HG03442 (cell line): ENCODE measurements at regions not wholly inside any gene's neighbourhood (a gene's known extent, or its start where the extent isn't known, plus 50 kb on each side); places are given as distances from the start of the nearest gene placed in this dataset.
"Not testable (repeated sequence)": the region's sequence is repeated elsewhere in the genome, so short reads cannot be mapped to it uniquely, and the experiment has no call there.

ENCODE experiments used
- ATAC-seq: cut with Tn5 transposase; IDR thresholded peaks from one replicate; pipeline ENCODE4 v1.9.1; 2021; ENCODE audit warnings: mild to moderate bottlenecking, moderate library complexity; ENCODE audit not compliant: unreplicated experiment

DNA sequence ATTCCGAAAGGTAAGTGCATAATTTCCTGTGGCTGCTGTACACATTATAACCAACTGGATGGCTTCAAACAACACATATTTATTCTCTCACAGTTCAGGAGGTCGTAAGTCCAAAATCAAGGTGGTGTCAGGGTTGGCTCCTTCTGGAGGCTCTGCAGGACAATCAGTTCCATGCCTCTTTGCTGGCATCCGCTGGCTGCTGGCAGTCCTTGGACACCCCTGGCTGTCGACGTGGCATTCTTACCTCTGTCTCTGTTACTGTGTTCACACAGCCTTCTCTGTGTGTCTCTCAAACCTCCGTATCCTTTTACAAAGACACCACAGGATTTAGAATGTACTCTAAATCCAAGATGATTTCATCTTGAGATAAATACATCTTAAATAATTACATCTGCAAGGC is 398.8 kb upstream of the ATP10A start:
- ATAC-seq, result no peak

DNA sequence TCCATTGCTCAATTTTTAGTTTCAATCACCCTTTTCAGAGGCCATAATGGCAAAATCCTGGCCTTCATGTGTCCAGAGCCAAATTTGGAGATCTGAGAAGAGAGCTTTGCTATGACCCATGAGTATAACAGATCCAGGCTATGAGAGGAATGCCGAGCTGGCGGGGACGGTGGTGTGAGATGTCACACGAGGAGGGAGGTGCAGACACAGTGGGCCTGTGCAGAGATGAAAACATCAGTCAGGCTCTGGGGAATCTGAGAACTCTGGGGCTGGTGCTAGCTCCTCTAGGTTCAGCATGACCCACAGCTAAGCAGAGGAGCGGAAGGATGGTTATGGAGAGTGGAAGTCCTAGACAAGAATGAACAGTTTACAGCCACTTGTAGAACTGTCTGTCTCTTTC is 398.3 kb upstream of the ATP10A start:
- ATAC-seq, result no peak

DNA sequence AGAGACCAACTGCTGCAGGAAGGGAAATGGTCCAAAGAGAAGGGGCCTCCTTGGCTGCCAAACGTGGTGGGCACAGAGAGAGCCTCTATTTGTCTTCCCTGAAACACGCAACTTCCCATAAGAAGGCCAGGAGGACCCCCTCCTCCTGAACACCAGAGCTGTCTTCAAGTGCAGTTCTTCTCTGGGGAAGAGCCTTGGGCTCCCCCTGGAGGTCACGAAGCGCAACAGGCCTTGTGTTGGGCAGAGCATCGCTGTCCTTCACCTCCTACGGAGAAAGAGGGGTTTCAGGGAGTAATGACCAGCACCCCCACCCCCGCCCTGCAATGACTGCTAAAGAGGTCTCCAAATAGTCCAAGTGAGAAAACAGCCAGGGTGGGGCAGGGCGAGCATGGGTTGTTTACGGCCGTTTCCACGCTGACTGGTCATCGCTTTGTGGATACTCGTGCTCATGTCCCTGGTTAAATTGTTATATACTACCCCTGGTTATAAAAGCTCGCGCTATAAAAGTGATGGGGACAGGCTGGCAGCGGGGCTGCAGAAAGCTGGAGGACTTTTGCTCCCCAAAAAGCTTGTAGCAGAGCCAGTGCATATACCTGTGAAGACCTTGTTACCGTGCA is 397.5 kb upstream of the ATP10A start:
- ATAC-seq, result no peak

DNA sequence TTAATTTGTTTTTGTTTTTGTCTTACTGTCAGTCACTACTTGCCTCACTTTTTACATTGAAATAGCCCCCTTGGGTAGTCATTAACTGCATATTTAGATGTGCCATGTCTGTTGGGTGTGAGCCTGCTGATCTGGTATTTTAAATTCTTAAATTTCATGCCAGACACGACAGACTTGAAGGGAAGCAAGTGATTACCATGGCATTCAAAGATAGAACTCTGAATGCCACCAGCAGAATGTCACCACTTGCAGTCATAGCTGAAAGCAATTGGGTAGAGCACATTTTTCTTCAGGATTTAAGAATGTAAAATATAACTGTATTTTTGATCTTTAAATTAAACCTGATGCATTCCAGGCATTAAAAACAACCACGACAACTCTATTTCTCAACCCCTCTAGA is 396.5 kb upstream of the ATP10A start:
- ATAC-seq, result no peak

DNA sequence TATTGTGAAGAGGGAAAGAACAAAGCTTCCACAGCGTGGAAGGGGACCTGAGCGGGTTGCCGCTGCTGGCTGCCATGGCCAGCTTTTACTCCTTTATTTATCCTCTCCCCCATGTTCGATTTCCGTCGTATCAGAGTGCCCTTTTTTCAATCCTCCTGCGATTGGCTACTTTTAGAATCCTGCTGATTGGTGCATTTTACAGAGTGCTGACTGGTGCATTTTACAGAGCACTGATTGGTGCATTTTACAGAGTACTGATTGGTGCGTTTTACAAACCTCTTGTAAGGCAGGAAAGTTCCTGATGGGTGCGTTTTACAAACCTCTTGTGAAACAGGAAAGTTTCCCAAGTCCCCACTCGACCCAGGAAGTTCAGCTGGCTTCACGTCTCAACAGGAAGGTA is 381.7 kb upstream of the ATP10A start:
- not testable (repeated sequence) for ATAC-seq

DNA sequence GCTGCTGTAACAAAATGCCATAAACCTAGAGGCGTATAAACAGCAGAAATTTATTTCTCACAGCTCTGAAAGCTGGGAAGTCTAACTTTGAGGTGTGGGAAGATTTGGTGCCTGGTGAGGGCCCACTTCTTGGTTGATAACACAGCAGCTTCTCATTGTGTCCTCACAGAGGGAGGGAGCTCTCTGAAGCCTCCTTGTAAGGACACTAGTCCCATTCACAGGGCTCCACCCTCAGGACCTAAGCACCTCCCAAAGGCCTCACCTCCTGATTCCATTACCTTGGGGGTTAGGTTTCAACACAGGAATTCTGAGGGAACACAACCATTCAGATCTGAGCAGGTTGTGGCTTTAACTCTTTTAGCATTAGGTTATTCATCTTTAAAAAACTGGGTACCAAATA is 380.3 kb upstream of the ATP10A start:
- ATAC-seq, result no peak

DNA sequence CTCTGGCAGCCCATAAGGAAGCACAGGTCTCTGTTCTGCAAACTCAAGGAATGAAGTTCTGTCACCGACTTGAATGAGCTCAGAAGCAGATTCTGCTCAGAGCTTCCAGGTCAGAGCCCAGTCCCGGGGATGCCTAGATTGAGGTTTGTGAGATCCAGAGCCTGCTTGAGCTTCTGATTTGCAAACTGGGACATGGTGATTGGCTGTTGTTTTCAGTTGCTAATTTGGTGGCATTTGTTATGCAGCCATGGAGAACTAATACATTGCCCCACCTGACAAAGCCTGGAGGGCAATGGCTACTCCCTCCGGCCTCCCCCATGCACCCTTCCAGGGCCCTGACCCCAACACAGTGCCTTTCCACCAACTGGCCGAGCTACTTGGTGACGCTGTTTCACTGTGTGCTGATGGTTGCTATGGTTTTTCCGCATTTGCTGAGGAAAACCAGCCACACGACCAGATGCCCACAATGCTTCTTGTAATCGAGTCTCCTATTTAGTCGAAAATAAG is 379.5 kb upstream of the ATP10A start:
- no peak for ATAC-seq

DNA sequence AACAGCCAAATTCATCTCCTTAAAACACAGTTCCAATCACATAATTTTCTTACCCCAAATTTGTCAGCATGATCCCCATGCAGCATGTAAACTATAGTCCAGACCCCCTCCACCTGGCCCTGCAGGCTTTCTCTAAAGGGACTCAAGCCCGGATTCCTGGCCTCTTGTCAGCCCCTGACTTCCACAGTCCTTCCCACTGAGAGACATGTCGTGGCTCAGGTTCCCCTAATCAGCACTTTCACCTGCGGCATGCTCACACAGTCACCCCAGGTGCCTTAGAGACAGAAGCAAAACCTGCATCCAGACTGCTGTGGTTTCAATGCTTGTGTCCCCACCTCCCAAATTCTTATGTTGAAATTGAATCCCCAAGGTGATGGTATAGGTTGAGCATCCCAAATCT is 372.7 kb upstream of the ATP10A start:
- no peak for ATAC-seq

DNA sequence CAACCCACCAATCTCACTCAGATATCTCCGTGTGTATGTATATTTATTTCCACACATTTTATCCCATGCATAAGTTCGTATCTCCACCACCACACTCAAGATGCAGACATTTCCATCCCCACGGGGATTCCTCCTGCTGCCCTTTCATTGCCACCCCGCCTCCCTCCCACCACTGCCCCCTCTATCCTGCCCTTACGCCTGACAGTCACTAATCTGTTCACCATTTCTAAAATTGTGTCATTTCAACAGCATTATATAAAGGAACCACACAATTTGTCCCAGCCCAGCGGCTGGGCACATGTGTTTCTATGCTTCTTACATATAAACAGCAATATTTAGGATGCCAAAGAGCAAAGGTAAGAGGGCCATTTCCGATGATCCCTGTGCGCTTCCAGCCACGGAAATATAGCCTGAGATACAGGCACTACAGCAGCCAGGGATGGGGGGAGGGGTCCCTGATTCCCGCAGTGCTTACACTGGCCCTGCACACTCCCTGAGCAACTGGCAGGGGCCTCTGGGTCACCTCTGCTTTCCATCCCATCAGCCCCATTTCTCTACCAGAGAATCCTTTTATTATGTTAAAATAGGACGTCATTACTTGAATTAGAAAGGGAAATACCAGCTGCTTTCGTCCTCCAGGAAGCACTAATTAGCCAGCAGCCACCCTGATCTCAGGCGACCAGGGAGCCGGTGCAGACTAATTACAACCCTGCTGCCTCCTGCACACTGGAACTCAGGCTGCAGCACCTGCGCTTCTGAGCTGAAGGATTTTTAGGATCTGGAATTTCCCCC is 372.0 kb upstream of the ATP10A start:
- ATAC-seq, result no peak

DNA sequence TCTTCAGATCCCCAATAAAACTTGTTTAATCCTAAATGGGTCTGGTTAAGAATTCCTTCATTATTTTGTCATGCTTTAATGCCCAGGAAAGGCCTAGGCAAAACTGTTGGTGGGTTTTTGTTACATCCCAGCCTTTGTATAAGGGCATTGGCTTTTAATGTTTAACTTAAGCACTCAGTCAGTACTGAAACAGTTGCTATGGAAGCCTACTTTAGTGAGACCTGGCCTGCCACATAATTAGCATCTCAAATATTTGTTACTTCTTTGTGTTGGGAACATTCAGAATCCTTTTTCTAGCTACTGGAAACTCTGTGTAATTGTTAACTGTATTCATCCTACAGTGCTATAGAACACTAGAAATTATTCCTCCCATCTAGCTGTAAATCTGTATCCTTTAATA is 369.6 kb upstream of the ATP10A start:
- ATAC-seq, result no peak

DNA sequence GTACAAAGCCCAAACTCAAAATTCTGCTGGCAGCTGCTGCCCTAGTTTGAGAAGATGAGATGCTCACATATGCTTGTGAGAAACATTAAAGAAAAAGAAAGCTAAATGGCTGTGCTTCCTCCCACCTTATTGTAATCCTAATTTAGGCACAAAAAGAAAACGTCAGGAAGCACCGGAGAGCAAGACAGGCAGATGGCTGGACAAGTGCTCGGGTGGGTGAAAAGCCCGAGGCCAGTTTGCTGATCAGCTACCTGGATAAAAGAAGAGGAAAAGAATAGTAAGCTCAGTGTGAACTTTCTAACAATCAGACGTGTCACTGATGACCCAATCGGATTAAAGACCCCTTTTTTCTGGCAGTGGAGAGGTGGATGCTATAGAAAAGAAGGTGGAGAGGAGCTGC is 368.0 kb upstream of the ATP10A start:
- ATAC-seq, result no peak

DNA sequence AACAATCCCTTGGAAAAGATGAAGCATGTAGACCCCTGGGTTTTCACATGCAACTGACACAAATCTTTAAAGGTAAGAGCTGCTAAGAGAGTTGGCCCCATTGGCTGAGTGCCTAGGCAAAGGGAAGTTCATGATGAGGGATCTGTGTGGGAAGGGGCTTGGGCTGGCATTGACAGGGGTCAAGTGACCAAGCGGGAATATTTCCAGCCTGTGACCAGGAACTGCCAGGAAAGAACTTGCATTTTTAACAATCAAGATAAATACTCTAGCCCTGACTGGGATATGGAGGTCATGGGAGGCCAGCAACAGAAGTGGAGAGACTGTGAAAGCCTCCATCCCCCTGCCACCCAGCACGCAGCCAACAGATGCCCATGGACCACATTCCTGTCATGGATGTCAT is 361.1 kb upstream of the ATP10A start:
- ATAC-seq, result no peak

DNA sequence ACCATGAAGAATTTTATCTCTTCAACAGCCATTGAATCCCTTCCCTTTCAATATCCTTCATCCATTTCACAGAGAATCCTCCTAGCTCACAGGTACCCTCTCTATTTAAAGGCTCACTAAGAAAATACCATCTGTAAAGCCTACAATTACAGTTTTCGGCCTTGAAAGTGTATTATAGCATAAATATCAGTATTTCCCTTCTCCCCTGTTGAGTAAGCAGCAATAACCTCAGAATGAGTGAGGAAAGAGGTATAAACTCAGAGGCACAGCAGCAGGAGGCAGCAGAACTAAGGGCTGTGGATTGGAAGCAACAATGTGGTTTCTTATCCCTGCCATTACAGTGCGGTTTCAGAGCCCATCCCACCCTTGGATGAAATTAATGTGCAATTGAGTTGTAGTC is 360.6 kb upstream of the ATP10A start:
- no peak for ATAC-seq

DNA sequence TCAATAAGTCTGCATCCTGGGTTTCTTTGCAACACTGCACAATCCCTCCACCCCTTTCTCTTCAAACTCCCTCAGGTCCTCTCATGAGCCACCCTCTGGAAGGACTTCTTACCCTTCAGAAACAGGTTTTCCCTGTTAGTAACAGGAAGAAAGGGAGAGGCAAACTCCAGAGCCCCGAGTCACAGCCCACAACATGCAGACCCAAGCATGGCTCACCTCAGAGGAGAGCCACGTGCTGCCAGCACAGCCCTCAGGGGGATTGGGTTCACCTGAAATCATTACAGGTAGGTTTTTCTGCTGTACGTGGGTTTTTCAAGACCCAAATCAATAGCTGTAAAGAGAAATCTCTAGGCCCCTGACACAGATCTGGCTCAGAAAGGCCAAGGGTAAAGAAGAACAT is 359.7 kb upstream of the ATP10A start:
- no peak for ATAC-seq

DNA sequence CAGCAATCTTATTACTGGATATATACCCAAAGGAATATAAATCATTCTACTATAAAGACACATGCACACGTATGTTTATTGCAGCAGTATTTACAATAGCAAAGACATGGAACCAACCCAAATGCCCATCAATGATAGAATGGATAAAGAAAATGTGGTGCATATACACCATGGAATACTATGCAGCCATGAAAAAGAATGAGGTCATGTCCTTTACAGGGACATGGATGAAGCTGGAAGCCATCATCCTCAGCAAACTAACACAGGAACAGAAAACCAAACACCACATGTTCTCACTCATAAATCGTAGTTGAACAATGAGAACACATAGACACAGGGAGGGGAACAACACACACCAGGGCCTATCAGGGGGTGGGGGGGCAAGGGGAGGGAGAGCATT is 353.9 kb upstream of the ATP10A start:
- ATAC-seq, result not testable (repeated sequence)

DNA sequence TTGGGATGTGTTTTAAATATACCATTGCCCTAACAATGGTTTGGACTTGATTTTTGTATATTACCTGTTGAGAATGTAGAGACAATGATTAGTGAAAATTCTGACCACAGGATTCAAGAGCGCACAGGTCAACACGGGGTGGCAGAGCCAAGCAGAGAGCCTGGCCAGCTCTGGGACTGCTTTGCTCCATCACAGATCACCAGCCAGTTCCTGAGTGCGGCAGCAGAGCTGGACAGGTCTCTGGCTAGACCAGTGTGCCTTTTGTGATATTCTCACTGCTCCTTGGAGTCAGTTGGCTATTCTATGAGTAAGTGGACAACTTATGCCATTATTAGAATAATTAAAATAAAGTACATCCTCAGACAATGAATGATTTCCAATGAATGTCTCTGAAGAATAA is 351.2 kb upstream of the ATP10A start:
- ATAC-seq, result no peak

DNA sequence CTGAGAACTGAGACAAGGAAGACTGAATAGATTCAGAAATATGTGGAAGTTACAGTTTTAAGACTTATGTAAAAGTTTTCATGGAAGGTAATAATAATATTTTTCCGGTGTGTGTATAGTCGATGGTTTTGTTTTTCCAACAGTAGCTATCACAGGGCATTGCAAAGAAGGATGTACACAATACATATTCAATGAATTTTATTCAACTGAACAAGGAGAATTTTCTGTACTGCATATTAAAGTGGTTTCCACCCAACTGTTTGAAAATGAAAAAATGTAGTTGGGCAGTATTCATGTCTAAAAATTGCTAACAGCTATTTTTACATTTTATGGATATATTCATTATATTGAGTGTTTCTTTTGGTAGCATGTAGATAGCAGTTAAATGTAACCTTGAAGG is 350.3 kb upstream of the ATP10A start:
- no peak for ATAC-seq

DNA sequence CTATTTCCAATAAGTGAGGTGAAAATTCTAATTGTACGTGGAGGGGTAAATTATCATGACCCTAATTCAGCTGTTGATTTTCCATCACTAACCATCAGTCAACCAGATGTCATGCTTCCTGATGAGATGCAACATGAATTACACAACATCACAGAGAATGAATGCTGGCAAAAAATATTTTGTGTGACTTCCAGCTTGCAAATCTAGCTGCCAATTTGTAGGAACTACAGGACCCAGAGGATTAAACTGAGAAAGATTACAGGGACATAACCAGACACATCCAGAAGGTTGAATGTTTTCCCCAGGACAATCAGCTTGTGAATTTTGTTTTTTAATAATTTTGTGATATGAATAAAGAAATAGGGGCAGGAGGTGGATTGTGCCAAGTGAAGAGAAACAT is 349.0 kb upstream of the ATP10A start:
- ATAC-seq, result no peak

DNA sequence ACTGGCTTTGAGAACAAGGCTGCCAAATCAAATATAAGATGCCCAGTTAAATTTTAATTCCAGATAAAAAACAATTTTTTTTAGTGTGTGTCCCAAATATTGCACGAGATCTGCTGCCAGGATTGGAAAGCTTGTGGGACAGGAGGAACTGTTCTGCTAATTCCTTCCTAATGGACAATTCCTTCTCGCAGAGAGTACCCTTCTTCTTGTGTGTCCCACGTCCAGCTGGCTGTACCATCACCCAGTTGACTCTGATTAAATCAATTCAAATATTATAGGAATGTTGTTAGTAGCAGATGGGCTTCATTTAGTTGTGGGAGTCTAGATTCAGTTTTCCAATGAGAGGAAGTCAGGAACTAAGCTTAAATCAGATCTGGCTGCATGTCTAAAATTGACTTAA is 347.9 kb upstream of the ATP10A start:
- no peak for ATAC-seq

DNA sequence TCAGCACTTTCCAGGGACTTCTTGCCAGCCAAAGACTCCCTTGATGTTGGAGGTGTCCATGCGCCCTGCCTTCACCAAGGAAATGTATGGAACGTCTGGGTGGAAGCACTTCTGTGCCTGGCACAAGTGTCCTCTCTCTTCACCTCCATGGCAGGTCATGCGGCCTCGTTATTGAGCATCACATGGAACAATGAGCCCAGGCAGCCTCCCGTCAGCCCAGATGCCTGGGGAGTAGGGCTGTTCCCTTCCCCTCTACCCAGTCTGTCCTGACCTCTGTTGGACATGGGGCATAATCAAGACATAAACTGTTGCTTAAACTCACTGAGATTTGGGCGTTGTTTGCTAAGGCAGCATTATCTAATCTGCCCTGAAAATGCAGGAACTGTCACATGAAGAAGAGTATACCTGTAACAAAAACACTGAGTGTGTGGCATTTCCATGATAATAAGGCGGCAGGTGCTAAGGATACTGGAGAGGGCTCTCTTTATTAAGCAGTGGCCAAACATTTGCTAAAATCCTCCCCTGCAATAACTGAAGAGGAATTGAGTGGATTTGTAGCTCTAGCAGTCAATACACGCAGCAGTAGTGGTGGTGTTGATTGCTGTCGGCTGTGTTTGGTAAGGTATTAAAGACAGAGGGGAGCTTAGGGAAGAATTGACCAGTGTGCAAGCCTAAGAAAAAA is 338.2 kb upstream of the ATP10A start:
- ATAC-seq, result no peak

DNA sequence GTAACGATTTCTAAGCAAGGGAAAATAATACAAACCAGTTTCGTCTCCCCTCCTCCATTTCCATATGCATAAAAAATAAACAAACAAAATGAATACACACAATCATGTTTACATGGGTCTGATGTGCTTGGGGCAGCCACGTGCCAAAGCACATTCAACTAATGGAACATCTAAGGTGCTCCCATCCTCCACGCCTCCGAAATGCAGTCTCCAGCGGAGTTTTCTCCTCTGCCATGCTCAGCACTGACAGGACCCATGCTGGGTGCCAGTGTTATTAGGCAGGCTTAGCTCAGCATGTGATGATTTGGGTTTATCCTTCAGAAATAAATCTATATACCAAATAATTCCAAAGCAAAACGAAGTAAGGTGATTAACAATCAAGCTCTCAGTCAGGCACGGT is 337.3 kb upstream of the ATP10A start:
- ATAC-seq, result no peak

DNA sequence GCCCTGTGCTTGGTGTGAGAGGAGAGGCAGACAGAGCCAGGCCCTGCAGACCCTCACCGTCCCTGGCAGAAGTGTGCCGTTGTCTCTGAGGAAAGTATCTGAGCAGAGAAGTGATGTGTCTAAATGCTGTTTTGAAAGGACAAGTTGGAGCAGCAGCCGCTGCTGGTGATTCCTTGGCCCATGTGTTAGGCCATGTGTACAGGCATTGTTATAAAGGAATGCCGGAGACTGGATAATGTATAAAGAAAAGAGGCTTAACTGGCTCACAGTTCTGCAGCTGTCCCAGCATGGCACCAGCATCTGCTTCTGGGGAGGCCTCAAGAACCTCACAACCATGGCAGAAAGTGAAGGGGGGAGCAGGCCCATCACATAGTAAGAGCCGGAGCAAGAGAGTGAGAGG is 334.6 kb upstream of the ATP10A start:
- no peak for ATAC-seq
